ENCODE measurements at regions not wholly inside any gene's neighbourhood (a gene's known extent, or its start where the extent isn't known, plus 50 kb on each side); places are given as distances from the start of the nearest gene placed in this dataset.
"Not testable (repeated sequence)": the region's sequence is repeated elsewhere in the genome, so short reads cannot be mapped to it uniquely, and the experiment has no call there.

- H3K36me3 ChIP-seq (ENCODE audit: insufficient read depth), result no peaks in the 10 kb centered on the region
- H4K20me1 ChIP-seq (ENCODE audit: insufficient read depth), result no peaks in the 10 kb centered on the region
- no peaks in the 10 kb centered on the region for H3K4me1 ChIP-seq (ENCODE audit: low read depth, poor library complexity, severe bottlenecking)
- TF ChIP-seq CTCF (conservative IDR thresholded peaks at IDR 0.05; ENCODE audit: low read depth, low read length), result no peak
- H3K4me2 ChIP-seq, result no peak overlapping the region
- H3K4me3 ChIP-seq (IDR thresholded peaks at IDR 0.05; ENCODE audit: insufficient read depth, low read depth, low read length), result no peak overlapping the region
- no peak overlapping the region for H2AFZ ChIP-seq (ENCODE audit: low read depth)
- H3K27me3 ChIP-seq (ENCODE audit: insufficient read depth, low read depth), result no peaks in the 10 kb centered on the region
- no peak overlapping the region for H3K27ac ChIP-seq
- no peak overlapping the region for H3K9ac ChIP-seq
- no peaks in the 10 kb centered on the region for H3K79me2 ChIP-seq (ENCODE audit: insufficient read depth, low read depth)
Measured at GRCh38 chr14:83006121-83006670, 1472.5 kb upstream of the SEL1L start.

DNA sequence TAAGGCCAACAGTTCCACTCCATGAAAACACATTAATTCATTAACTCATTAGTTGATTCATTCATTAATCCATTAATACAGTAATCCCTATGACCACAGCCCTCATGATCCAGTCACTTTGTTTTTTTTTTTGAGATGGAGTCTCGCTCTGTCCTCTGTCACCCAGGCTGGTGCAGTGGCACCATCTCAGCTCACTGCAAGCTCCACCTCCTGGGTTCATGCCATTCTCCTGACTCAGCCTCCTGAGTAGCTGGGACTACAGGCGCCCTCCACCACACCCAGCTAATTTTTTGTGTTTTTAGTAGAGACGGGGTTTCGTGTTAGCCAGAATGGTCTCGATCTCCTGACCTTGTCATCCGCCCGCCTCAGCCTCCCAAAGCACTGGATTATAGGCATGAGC is 1473.4 kb upstream of the SEL1L start:
- H3K4me3 ChIP-seq (IDR thresholded peaks at IDR 0.05; ENCODE audit: insufficient read depth, low read depth, low read length); H3K4me2 ChIP-seq; H3K9ac ChIP-seq; H4K20me1 ChIP-seq (ENCODE audit: insufficient read depth); H2AFZ ChIP-seq (ENCODE audit: low read depth); H3K36me3 ChIP-seq (ENCODE audit: insufficient read depth); H3K4me1 ChIP-seq (ENCODE audit: low read depth, poor library complexity, severe bottlenecking); H3K79me2 ChIP-seq (ENCODE audit: insufficient read depth, low read depth); H3K27me3 ChIP-seq (ENCODE audit: insufficient read depth, low read depth); H3K27ac ChIP-seq: not testable (repeated sequence)

- H4K20me1 ChIP-seq (ENCODE audit: insufficient read depth), result no peaks in the 10 kb centered on the region
- no peak overlapping the region for H3K4me2 ChIP-seq
- H3K4me1 ChIP-seq (ENCODE audit: low read depth, poor library complexity, severe bottlenecking), result no peaks in the 10 kb centered on the region
- no peaks in the 10 kb centered on the region for H3K27me3 ChIP-seq (ENCODE audit: insufficient read depth, low read depth)
- H3K36me3 ChIP-seq (ENCODE audit: insufficient read depth), result no peaks in the 10 kb centered on the region
- H2AFZ ChIP-seq (ENCODE audit: low read depth), result no peak overlapping the region
- H3K4me3 ChIP-seq (IDR thresholded peaks at IDR 0.05; ENCODE audit: insufficient read depth, low read depth, low read length), result no peak overlapping the region
- no peak for TF ChIP-seq CTCF (conservative IDR thresholded peaks at IDR 0.05; ENCODE audit: low read depth, low read length)
- H3K9ac ChIP-seq, result no peak overlapping the region
- H3K27ac ChIP-seq, result no peak overlapping the region
- H3K79me2 ChIP-seq (ENCODE audit: insufficient read depth, low read depth), result no peaks in the 10 kb centered on the region
Measured at GRCh38 chr14:83007641-83008225, 1474.1 kb upstream of the SEL1L start.

- no peak overlapping the region for H3K27ac ChIP-seq
- H3K27me3 ChIP-seq (ENCODE audit: insufficient read depth, low read depth), result no peaks in the 10 kb centered on the region
- H3K4me2 ChIP-seq, result no peak overlapping the region
- no peaks in the 10 kb centered on the region for H3K36me3 ChIP-seq (ENCODE audit: insufficient read depth)
- H2AFZ ChIP-seq (ENCODE audit: low read depth), result no peak overlapping the region
- H3K9ac ChIP-seq, result no peak overlapping the region
- TF ChIP-seq CTCF (conservative IDR thresholded peaks at IDR 0.05; ENCODE audit: low read depth, low read length), result no peak
- no peaks in the 10 kb centered on the region for H3K79me2 ChIP-seq (ENCODE audit: insufficient read depth, low read depth)
- H3K4me1 ChIP-seq (ENCODE audit: low read depth, poor library complexity, severe bottlenecking), result no peaks in the 10 kb centered on the region
- no peak overlapping the region for H3K4me3 ChIP-seq (IDR thresholded peaks at IDR 0.05; ENCODE audit: insufficient read depth, low read depth, low read length)
- H4K20me1 ChIP-seq (ENCODE audit: insufficient read depth), result no peaks in the 10 kb centered on the region
Measured at GRCh38 chr14:83017296-83017695, 1483.6 kb upstream of the SEL1L start.

GRCh38 chr14:83019744-83020414 is 1486.2 kb upstream of the SEL1L start:
- no peaks in the 10 kb centered on the region for H3K36me3 ChIP-seq (ENCODE audit: insufficient read depth)
- no peak overlapping the region for H3K4me3 ChIP-seq (IDR thresholded peaks at IDR 0.05; ENCODE audit: insufficient read depth, low read depth, low read length)
- no peaks in the 10 kb centered on the region for H3K27me3 ChIP-seq (ENCODE audit: insufficient read depth, low read depth)
- no peaks in the 10 kb centered on the region for H3K79me2 ChIP-seq (ENCODE audit: insufficient read depth, low read depth)
- no peaks in the 10 kb centered on the region for H3K4me1 ChIP-seq (ENCODE audit: low read depth, poor library complexity, severe bottlenecking)
- no peaks in the 10 kb centered on the region for H4K20me1 ChIP-seq (ENCODE audit: insufficient read depth)
- H3K9ac ChIP-seq, result no peak overlapping the region
- no peak overlapping the region for H3K27ac ChIP-seq
- H2AFZ ChIP-seq (ENCODE audit: low read depth), result no peak overlapping the region
- H3K4me2 ChIP-seq, result no peak overlapping the region
- no peak for TF ChIP-seq CTCF (conservative IDR thresholded peaks at IDR 0.05; ENCODE audit: low read depth, low read length)
